HG02798 (cell line): ENCODE measurements at regions not wholly inside any gene's neighbourhood (a gene's known extent, or its start where the extent isn't known, plus 50 kb on each side); places are given as distances from the start of the nearest gene placed in this dataset.
"Not testable (repeated sequence)": the region's sequence is repeated elsewhere in the genome, so short reads cannot be mapped to it uniquely, and the experiment has no call there.

Experiments used
- ATAC-seq: cut with Tn5 transposase; IDR thresholded peaks from one replicate; pipeline ENCODE4 v1.9.1; 2021; ENCODE audit warnings: mild to moderate bottlenecking; ENCODE audit not compliant: unreplicated experiment, poor library complexity

- ATAC-seq = no peak
Measured at GRCh38 chr14:85858634-85859033, 328.7 kb downstream of the FLRT2 start.

- ATAC-seq = no peak
Measured at GRCh38 chr14:85856430-85856829, 326.5 kb downstream of the FLRT2 start.

GRCh38 chr14:85853996-85854526 is 324.1 kb downstream of the FLRT2 start:
- no peak for ATAC-seq

- no peak for ATAC-seq
Measured at GRCh38 chr14:85852906-85853305, 323.0 kb downstream of the FLRT2 start.

GRCh38 chr14:85852123-85852522 is 322.2 kb downstream of the FLRT2 start:
- not testable (repeated sequence) for ATAC-seq

GRCh38 chr14:85830549-85830948 is 300.6 kb downstream of the FLRT2 start:
- ATAC-seq = not testable (repeated sequence)

- not testable (repeated sequence) for ATAC-seq
Measured at GRCh38 chr14:85829601-85830000, 299.7 kb downstream of the FLRT2 start.

- ATAC-seq = no peak
Measured at GRCh38 chr14:85824526-85824925, 294.6 kb downstream of the FLRT2 start.

- no peak for ATAC-seq
Measured at GRCh38 chr14:85822236-85822635, 292.3 kb downstream of the FLRT2 start.

- ATAC-seq = no peak
Measured at GRCh38 chr14:85817430-85817829, 287.5 kb downstream of the FLRT2 start.

GRCh38 chr14:85813040-85813439 is 283.1 kb downstream of the FLRT2 start:
- no peak for ATAC-seq

- ATAC-seq = no peak
Measured at GRCh38 chr14:85811340-85811739, 281.4 kb downstream of the FLRT2 start.

- ATAC-seq = no peak
Measured at GRCh38 chr14:85799668-85800067, 269.7 kb downstream of the FLRT2 start.

GRCh38 chr14:85798856-85799255 is 268.9 kb downstream of the FLRT2 start:
- ATAC-seq = no peak

GRCh38 chr14:85793533-85793932 is 263.6 kb downstream of the FLRT2 start:
- ATAC-seq = no peak

GRCh38 chr14:85789506-85789905 is 259.6 kb downstream of the FLRT2 start:
- ATAC-seq = no peak

- no peak for ATAC-seq
Measured at GRCh38 chr14:85788470-85789233, 258.7 kb downstream of the FLRT2 start.

- no peak for ATAC-seq
Measured at GRCh38 chr14:85766295-85766694, 236.4 kb downstream of the FLRT2 start.

GRCh38 chr14:85764822-85765221 is 234.9 kb downstream of the FLRT2 start:
- ATAC-seq = no peak

- ATAC-seq = no peak
Measured at GRCh38 chr14:85762526-85762925, 232.6 kb downstream of the FLRT2 start.

GRCh38 chr14:85752175-85752574 is 222.2 kb downstream of the FLRT2 start:
- no peak for ATAC-seq

GRCh38 chr14:85744573-85744972 is 214.6 kb downstream of the FLRT2 start:
- ATAC-seq = no peak
